Endometrium (tissue), 2 donors: ENCODE measurements at regions not wholly inside any gene's neighbourhood (a gene's known extent, or its start where the extent isn't known, plus 50 kb on each side); places are given as distances from the start of the nearest gene placed in this dataset.

Experiments
- FAIRE-seq: peaks from 2 replicates; lab custom pipeline; 2012; peaks lifted over from hg19 to GRCh38; lab: Jason Lieb, UNC
- donor health status: control.
- donor health status: control.

DNA sequence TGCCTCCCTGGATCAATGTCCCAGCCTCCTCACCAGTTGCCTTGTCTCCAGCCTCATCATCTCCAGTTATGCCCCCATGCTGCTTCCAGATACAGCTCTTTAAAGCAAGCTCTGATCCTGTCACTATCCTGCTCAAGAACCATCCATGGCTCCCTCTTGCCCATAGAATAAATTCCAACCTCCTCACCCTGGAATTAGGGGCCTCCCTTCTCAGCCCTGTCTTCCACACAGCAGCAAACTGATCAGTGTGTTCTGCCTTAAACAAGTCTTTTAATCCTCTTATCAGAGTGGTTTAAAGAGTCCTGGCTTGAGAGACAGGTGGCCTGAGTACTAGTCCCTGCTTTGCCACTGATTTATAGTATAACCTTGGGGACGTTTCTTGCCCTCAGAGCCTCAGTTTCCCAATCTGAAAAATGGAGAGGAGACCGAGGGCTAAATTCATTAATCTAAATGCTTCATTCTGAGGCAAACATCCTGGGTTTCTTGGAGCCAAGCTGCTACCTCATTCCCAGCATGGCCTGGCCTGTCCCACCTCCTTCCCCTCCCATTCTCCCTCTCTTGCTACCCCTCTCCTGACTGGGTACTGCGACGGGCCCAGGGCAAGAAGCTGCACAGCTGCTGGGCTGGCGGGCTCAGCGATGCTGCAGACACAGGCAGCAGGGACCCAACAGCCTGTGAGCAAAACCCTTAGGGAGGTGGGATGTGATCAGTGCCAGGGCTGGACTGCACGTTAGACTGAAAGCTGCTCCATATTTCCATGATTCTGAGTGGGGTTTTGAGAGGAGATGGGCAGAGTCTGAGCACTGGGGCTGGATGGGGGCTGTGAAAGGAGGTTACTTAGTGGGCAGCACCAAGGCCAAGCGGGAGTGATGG is 221.4 kb downstream of the PTPRU start:
- no peak for FAIRE-seq

DNA sequence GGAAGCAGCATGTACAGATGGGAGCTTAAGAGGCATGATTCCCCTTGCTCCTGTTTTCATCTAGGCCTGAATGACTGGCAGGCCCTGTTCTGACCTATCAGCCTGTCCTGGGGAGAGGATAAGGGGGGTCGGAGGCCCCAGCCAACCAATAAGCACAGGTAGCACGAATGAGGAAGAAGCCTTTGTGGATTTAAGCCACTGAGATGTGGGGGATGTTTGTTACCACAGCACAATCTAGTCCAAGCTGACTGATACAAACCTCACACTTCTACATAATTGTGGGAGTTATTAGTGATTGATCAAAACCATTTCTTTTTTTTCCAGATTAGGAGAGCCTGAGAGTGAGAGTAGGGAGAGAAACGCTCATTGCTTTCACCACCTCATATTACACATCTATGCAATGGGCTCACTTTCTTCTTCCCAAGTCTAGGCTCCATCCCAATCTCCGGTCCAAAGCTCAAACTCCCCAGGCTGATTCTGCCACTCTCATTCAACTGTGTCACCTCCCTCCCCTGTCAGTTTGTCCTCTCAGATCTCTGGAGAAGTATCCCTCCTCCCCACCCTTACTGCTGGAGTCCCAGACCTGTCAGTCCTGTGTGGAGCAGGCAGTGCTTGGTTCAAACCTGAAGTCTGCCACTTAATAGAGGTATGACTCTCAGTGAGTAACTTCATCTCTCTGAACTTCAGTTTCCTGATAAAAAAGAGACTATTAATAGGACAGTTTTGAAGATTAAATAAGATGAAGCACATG is 220.5 kb downstream of the PTPRU start:
- FAIRE-seq: no peak

GRCh38 chr1:29455781-29456180 is 219.5 kb downstream of the PTPRU start:
- no peak for FAIRE-seq

DNA sequence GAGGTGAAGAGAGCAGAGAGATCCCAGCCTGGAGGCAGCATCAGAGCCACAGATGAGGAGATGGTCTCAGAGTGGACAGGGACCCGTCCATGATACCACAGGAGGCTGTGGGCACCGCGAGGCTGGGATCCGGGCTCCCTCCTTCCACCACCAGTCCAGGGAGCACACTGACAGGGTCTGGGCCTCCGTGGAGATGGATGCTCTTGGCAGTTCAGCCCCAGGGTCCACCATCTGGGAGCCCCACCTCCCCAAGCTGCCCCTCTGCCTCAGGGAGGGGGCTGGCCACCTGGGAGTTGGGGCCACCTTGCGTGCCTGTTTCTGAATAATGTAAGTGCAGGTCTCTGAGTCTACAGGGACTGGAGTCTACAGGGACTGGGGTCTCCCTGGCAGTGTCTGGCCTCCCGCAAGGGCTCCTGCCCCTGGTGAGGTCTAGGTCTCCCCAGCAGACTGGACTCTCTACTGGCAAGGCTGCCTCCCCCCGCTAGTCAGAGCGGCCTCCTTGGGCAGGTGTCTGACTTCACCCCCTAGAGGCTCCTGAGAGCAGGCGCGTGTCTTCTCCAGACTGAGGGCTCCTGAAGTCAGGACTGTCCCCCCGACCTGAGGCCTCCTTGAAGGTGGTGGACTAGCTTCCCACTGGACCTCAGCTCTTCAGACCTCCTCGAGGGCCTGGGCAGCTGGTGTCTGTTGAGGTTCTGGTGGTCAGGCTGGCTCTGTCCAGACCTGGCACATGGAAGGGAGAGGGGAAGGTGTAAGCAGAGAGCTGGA is 218.5 kb downstream of the PTPRU start:
- no peak for FAIRE-seq

- no peak for FAIRE-seq
These were observed 217.3 kb downstream of the PTPRU start for GRCh38 chr1:29453502-29454240.

GRCh38 chr1:29452463-29453230 is 216.3 kb downstream of the PTPRU start:
- no peak for FAIRE-seq

DNA sequence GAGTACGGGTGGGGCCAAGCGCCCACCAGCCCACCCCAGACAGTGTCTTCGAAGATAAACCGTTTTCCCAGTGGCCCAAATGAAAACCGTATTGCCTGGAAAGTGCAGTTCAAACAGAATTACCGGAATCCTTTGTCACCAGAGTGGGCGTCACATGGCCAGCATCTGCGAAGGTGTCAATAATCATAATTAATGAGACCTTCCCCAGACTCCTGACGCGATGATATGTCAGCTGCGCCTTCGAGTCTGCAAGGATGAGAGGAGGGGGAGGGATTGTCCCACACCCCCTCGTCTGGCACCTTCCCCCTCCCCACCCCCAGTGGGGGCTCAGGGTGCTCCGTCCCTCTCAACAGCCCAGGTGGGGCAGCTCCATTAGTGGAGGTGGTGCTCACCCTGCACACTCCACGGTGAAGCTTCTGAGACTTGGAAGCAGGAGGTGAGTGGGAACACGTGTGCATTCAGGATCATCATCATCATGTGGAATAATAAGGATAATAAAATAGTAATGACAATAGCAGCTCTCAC is 215.1 kb downstream of the PTPRU start:
- no peak for FAIRE-seq

DNA sequence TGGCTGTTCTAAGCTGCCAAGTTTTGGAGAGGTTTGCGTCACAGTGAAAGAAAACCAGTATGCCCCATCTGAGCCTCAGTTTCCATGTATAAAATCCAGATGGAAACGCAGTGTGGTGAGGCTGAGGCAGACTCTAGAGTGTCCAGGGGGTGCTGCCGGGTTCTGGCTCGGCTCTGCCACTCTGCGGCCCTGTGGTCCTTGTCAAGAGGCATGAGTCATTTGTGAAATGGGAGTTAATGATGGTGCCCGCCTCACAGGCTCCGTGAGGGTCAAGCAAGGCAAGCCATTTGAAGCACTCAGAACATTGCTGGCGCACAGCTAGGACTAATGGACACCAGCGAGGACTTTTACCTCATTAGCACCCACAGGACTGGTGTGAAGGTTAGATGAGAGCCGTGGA is 214.3 kb downstream of the PTPRU start:
- FAIRE-seq: no peak

GRCh38 chr1:29448456-29449235 is 212.3 kb downstream of the PTPRU start:
- FAIRE-seq: no peak

DNA sequence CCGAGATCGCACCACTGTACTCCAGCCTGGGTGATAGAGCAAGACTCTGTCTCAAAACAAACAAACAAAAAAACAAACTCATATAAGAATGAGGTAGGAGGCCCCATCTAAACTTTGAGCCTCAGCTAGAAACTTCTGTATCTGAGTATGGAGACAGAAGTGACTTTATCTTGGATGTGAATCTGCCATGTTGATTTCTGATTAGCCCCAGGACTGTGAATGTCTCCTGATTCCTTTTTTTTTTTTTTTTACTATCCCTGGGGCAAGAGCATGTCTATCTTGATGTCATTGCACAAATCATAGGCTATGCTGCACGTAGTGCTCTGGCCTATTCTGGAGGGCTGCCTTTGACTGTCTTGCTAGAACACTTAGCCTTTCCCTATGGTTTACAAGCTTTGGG is 211.0 kb downstream of the PTPRU start:
- FAIRE-seq: no peak

GRCh38 chr1:29444782-29445729 is 208.7 kb downstream of the PTPRU start:
- no peak for FAIRE-seq

- FAIRE-seq: no peak
These were observed 207.9 kb downstream of the PTPRU start for GRCh38 chr1:29444081-29444715.

GRCh38 chr1:29441916-29442668 is 205.8 kb downstream of the PTPRU start:
- FAIRE-seq: no peak

- FAIRE-seq: no peak
These were observed 203.3 kb downstream of the PTPRU start for GRCh38 chr1:29439615-29440014.

DNA sequence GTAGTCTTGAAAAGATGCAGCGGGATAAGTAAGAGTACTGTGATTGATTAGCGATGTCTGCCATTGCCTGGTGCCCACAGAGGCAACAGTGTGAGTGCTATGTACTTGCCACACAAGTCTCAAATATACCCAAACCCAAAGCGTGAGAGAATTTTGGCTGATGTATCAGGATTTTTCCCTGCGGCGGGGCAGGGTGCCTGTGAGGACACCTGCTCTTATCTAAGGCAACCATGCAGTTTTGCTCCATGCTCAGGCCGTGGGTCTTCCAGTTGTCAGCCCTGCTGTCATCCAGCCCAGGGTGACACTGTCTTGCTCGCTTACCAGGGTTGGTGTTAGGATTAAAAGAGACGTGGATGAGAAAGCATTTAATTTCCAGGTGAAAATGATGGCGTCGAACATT is 202.7 kb downstream of the PTPRU start:
- no peak for FAIRE-seq

DNA sequence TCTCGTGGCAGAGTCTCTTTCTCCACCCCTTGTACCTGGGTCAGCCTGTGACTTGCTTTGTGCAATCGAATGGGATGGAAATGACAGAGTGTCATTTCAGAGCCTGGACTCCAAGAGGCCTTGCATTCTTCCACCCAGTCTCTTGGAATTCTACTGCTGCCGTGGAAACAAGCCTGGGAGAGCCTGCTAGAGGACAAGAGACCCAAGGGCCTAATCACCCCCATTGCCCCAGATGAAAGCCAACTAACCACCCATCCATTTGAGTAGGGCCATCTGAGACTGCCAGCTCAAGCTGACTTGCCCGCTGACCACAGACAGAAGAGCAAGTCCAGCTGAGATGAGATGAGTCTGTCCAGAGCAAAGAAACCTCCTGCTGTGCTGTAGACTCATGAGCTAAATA is 201.6 kb downstream of the PTPRU start:
- no peak for FAIRE-seq

- no peak for FAIRE-seq
These were observed 200.0 kb downstream of the PTPRU start for GRCh38 chr1:29436181-29436785.
